GM12864 (cell line): ENCODE measurements at regions not wholly inside any gene's neighbourhood (a gene's known extent, or its start where the extent isn't known, plus 50 kb on each side); places are given as distances from the start of the nearest gene placed in this dataset.

ENCODE experiments used
- DNase-seq: peaks from one replicate; pipeline ENCODE4 v3.0.0-alpha.2; 2011; ENCODE audit warnings: low read depth
- H3K4me3 ChIP-seq: 2 replicates; pipeline ENCODE4 v1.5.1; 2011; ENCODE audit warnings: mild to moderate bottlenecking, low read depth, low read length, control low read depth
- TF ChIP-seq, protein P1 (sequence below): IDR thresholded peaks from 2 replicates; pipeline ENCODE4 v1.5.1; 2011; ENCODE audit warnings: low read depth, mild to moderate bottlenecking, moderate library complexity, low read length, control low read depth, inconsistent platforms; ENCODE audit errors: missing control alignments

- TF ChIP-seq, protein P1, sequence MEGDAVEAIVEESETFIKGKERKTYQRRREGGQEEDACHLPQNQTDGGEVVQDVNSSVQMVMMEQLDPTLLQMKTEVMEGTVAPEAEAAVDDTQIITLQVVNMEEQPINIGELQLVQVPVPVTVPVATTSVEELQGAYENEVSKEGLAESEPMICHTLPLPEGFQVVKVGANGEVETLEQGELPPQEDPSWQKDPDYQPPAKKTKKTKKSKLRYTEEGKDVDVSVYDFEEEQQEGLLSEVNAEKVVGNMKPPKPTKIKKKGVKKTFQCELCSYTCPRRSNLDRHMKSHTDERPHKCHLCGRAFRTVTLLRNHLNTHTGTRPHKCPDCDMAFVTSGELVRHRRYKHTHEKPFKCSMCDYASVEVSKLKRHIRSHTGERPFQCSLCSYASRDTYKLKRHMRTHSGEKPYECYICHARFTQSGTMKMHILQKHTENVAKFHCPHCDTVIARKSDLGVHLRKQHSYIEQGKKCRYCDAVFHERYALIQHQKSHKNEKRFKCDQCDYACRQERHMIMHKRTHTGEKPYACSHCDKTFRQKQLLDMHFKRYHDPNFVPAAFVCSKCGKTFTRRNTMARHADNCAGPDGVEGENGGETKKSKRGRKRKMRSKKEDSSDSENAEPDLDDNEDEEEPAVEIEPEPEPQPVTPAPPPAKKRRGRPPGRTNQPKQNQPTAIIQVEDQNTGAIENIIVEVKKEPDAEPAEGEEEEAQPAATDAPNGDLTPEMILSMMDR: no peak
- no peak overlapping the region for H3K4me3 ChIP-seq
These were observed 392.8 kb upstream of the NDST3 start for GRCh38 chr4:117641519-117641918.

GRCh38 chr4:117654079-117654478 is 380.2 kb upstream of the NDST3 start:
- no peak overlapping the region for H3K4me3 ChIP-seq
- TF ChIP-seq, protein P1: no peak
- DNase-seq: no peak

More at GRCh38 chr4:117641519-117641918, 392.8 kb upstream of the NDST3 start:
- no peak for DNase-seq

DNA sequence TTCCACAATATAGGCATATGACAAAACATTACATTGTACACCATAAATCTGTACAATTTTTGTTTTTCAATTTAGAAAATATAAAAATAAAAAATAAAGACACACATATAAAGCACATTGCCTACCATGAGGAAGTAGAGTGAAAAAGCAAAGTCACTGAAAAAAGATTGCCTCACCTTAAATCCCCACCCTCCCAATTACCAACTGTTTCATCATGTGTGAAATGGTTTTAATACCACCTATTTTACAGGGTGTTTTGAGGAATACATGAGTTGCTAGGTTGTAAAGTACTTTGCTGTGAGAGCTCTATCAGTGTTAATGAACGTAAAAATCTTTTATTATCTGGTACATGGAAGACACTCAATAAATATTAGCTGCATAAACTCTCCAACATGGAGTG is 373.6 kb upstream of the NDST3 start:
- TF ChIP-seq, protein P1: no peak
- DNase-seq: no peak
- no peak overlapping the region for H3K4me3 ChIP-seq

- TF ChIP-seq, protein P1: no peak
- DNase-seq: no peak
- H3K4me3 ChIP-seq: no peak overlapping the region
These were observed 372.9 kb upstream of the NDST3 start for GRCh38 chr4:117661091-117662072.

GRCh38 chr4:117664706-117665444 is 369.4 kb upstream of the NDST3 start:
- TF ChIP-seq, protein P1: no peak
- DNase-seq: no peak
- H3K4me3 ChIP-seq: no peak overlapping the region

DNA sequence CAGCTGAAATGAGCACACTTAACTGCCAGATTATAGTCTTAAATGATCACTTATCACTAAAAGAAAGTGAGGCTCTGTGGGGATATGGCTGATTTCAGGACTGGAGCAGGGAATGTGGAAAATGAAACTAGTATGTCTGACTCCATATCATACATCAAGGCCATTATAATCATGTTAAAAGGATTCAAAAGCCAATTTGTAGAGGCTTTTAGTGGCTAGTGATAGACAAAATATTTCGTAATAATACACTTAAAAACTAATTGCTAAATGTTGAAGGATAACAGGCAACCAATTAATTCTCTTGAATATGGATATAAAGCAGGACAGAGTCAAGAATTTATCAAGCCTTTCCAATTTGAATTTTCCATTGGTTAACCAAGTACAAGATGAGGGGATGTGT is 358.1 kb upstream of the NDST3 start:
- H3K4me3 ChIP-seq: no peak overlapping the region
- TF ChIP-seq, protein P1: no peak
- no peak for DNase-seq
